Activated CD8-positive, alpha-beta T cell treated with anti-CD3 and anti-CD28 coated beads, Interleukin-2, amount 10 ng/mL, durations not matched to agents 7 days and 5 days (primary cell): ENCODE measurements at regions not wholly inside any gene's neighbourhood (a gene's known extent, or its start where the extent isn't known, plus 50 kb on each side); places are given as distances from the start of the nearest gene placed in this dataset.
A peak's percentile ranks its signal among the peaks of the same experiment; 100 is the strongest.

ENCODE experiments used
- ATAC-seq: fragments of 150-1000 bp; cut with Tn5 transposase; one replicate; pipeline ENCODE4 v1.10.0; 2021; ENCODE audit warnings: moderate library complexity
- CTCF ChIA-PET: fragments of 350-600 bp; sonication (Branson Sonifier 250); formaldehyde crosslinking; loops from one replicate; lab custom pipeline; 2021; ENCODE audit warnings: antibody characterized with exemption; lab: Charles Lee
- POLR2A ChIA-PET: fragments of 350-600 bp; sonication (Branson Sonifier 250); formaldehyde crosslinking; loops from one replicate; lab custom pipeline; 2021; ENCODE audit warnings: antibody characterized with exemption; lab: Charles Lee
- DNase-seq: peaks from one replicate; pipeline ENCODE4 v3.0.0-alpha.2; 2020
- H3K27ac Mint-ChIP-seq: one replicate; pipeline ENCODE4 v1.8.0; 2021; ENCODE audit warnings: mild to moderate bottlenecking, mixed read lengths
- H3K27me3 Mint-ChIP-seq: one replicate; pipeline ENCODE4 v1.8.0; 2021; ENCODE audit warnings: low read depth, mixed read lengths
- H3K36me3 Mint-ChIP-seq: one replicate; pipeline ENCODE4 v1.8.0; 2021; ENCODE audit warnings: low read depth, mixed read lengths
- H3K4me1 Mint-ChIP-seq: one replicate; pipeline ENCODE4 v1.8.0; 2021; ENCODE audit warnings: low read depth, mixed read lengths
- H3K4me3 Mint-ChIP-seq: one replicate; pipeline ENCODE4 v1.8.0; 2021; ENCODE audit warnings: mild to moderate bottlenecking, mixed read lengths
- H3K9me3 Mint-ChIP-seq: one replicate; pipeline ENCODE4 v1.8.0; 2022; ENCODE audit warnings: mixed read lengths; ENCODE audit not compliant: insufficient read depth

DNA sequence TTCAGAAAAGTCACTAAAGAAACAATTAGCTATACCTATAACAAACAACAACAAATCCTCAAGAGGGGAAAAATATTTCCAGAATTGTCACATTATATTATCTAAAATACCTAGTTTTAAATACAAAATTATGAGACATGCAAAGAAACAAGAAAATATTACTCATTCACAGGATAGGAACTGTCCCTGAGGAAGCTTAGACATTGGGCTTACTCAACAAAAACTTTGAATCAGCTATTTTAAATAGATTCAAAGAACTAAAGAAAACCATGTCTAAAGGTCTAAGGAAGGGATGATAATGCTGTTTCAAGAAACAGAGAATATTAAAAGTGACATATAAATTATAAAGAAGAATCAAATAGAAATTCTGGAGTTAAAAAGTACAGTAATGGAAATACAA, 131.9 kb upstream of the ZNF516 start:
- ChIA-PET CTCF (interaction anchor here (1.1 to 1.6 kb wide), 2 partner anchors 83 to 229 kb away, joined by 4 to 5 read pairs; no protein-coding TSS in a partner anchor), POLR2A (no interaction called here)
- no peaks in the 10 kb centered on the region for H3K4me1 Mint-ChIP-seq
- peaks cover 42% of the 10 kb centered on the region for H3K27me3 Mint-ChIP-seq
- H3K9me3 Mint-ChIP-seq = no peaks in the 10 kb centered on the region
- H3K27ac Mint-ChIP-seq = no peak overlapping the region
- ATAC-seq (no peak), DNase-seq (no peak)
- no peak overlapping the region for H3K4me3 Mint-ChIP-seq
- no peaks in the 10 kb centered on the region for H3K36me3 Mint-ChIP-seq

- CTCF ChIA-PET = no interaction called here
- H3K27ac Mint-ChIP-seq = no peak overlapping the region
- no peaks in the 10 kb centered on the region for H3K9me3 Mint-ChIP-seq
- POLR2A ChIA-PET = no interaction called here
- peaks cover 40% of the 10 kb centered on the region for H3K27me3 Mint-ChIP-seq
- no peak overlapping the region for H3K4me3 Mint-ChIP-seq
- DNase-seq (no peak), ATAC-seq (no peak)
- H3K36me3 Mint-ChIP-seq = no peaks in the 10 kb centered on the region
- peaks cover 23% of the 10 kb centered on the region for H3K4me1 Mint-ChIP-seq
These were observed 127.6 kb upstream of the ZNF516 start for GRCh38 chr18:76622651-76623050.

DNA sequence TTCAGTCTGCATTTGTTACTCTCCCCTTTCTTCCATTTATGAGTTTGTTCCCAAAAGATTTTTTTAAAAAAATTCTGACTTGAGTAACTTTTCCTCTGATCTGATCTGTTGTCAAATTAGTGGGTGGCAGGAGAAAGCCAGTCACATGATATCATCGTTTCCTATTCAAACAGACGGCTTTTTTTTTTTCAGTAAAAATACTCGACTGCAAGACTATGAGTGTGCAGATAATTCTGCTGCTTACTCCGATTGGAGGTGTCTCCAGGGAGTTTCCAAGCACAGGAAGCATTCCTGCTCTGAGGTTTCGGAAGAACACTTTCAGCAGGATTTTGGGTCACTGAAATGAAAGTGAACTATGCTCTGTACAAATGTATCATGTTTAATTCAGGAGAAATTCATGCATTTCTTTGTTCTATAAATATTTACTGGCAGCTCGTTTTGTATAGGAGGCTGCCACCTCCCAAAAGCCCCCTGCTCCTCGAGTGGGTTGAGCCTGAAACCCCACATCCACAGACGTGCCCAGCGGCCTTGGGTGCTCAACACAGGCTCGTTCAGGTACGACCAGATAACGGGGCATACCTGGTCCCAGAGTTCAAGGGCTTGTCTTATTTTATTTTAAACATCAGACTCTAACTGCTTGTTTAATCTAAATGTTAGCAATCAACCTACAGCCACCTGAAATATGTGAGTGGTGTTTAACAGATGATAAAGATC, 126.9 kb upstream of the ZNF516 start:
- ATAC-seq = no peak
- CTCF ChIA-PET = interaction anchor here (0.6 to 1.9 kb wide), 2 partner anchors 37 to 223 kb away, joined by 5 to 9 read pairs; no protein-coding TSS in a partner anchor
- peaks cover 36% of the 10 kb centered on the region for H3K27me3 Mint-ChIP-seq

DNA sequence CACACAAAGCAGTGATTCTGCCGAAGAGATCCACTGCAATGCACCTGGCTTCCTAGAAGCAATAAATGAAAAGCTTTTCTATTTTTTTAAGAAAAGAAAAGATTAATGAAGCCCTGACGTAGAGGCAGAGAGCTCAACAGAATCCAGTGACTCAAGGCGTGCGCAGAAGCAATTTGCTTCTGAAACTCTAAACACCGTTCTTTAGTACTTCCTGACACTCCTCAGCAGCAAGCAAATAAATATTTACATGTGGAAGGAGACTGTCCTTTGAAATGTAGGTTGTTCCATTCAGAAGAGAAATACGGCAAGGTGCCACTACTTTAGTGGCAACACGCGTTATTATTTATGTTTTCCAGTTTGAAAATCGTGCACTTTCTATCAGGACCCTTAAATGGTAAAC, 126.2 kb upstream of the ZNF516 start:
- ChIA-PET CTCF (interaction anchor here (1.2 to 1.9 kb wide), 2 partner anchors 37 to 223 kb away, joined by 9 to 12 read pairs; no protein-coding TSS in a partner anchor), POLR2A (no interaction called here)
- ATAC-seq = no peak
- no peak for DNase-seq
- Mint-ChIP-seq H3K9me3 (no peaks in the 10 kb centered on the region), H3K27ac (no peak overlapping the region), H3K4me1 (peaks cover 23% of the 10 kb centered on the region), H3K36me3 (no peaks in the 10 kb centered on the region), H3K4me3 (no peak overlapping the region), H3K27me3 (peaks cover 31% of the 10 kb centered on the region)

More for the DNA sequence above, 126.9 kb upstream of the ZNF516 start:
- Mint-ChIP-seq H3K4me1 (peaks cover 23% of the 10 kb centered on the region), H3K27ac (no peak overlapping the region), H3K4me3 (no peak overlapping the region), H3K9me3 (no peaks in the 10 kb centered on the region), H3K36me3 (no peaks in the 10 kb centered on the region)
- no peak for DNase-seq
- POLR2A ChIA-PET = no interaction called here

DNA sequence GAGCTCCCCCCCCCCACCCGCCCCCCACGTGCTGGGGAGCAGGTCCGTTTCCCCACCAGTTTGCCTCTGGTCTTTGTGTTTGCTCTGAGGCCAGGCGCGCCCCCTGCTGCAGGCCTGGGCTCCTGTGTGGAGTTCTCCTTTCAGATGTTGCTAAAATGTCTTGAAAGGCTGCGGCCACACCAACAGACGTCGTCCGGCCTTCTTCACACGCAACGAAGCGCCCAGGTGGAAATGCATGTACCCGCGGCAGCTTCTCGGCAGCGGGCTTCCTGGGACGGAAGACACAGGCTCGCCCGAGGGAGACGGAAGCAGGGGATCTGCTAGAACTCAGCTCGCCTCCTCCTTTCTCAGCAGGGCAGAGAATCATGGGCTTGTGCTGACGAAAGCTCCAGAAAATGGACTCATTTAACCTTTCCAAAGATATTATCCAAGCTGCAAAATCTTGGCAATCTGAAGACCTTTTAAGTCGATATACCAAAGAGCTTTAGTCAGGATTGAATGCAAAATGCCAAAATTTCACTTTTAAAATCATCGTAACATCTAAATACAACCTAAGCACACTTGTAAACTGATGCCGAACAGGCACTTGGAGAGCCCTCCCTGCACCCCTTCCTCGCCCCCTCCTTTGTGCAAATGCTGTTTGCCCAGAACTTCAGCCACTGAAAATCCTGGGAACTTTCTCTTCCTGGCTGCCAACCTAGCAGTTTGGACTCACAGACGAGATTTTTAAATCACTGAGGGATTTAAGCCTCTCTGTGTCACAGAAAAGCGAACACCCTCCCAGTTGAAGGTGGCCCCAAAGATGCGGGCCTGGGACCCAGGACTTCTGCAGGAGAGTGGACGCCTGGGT, 125.5 kb upstream of the ZNF516 start:
- ATAC-seq (peak; percentile 86), DNase-seq (peak; percentile 66)
- H3K36me3 Mint-ChIP-seq = no peaks in the 10 kb centered on the region
- ChIA-PET POLR2A (no interaction called here), CTCF (interaction anchor here (0.9 to 1.9 kb wide), 4 partner anchors 8 to 222 kb away, joined by 3 to 12 read pairs (median 6); no protein-coding TSS in a partner anchor)
- H3K9me3 Mint-ChIP-seq = no peaks in the 10 kb centered on the region
- peaks cover 34% of the 10 kb centered on the region for H3K27me3 Mint-ChIP-seq
- H3K27ac Mint-ChIP-seq = peak overlapping the region; percentile 58
- H3K4me3 Mint-ChIP-seq = peak overlapping the region; percentile 16
- H3K4me1 Mint-ChIP-seq = peaks cover 23% of the 10 kb centered on the region

- ChIA-PET CTCF (interaction anchor here (0.9 to 1.9 kb wide), 4 partner anchors 9 to 221 kb away, joined by 3 to 12 read pairs (median 6); no protein-coding TSS in a partner anchor), POLR2A (no interaction called here)
- no peak overlapping the region for H3K27ac Mint-ChIP-seq
- no peak for DNase-seq
- no peak overlapping the region for H3K4me3 Mint-ChIP-seq
- peak; percentile 35 for ATAC-seq
- no peaks in the 10 kb centered on the region for H3K36me3 Mint-ChIP-seq
- H3K27me3 Mint-ChIP-seq = peaks cover 38% of the 10 kb centered on the region
- no peaks in the 10 kb centered on the region for H3K9me3 Mint-ChIP-seq
- peaks cover 23% of the 10 kb centered on the region for H3K4me1 Mint-ChIP-seq
These were observed 124.7 kb upstream of the ZNF516 start for GRCh38 chr18:76619621-76620315.

DNA sequence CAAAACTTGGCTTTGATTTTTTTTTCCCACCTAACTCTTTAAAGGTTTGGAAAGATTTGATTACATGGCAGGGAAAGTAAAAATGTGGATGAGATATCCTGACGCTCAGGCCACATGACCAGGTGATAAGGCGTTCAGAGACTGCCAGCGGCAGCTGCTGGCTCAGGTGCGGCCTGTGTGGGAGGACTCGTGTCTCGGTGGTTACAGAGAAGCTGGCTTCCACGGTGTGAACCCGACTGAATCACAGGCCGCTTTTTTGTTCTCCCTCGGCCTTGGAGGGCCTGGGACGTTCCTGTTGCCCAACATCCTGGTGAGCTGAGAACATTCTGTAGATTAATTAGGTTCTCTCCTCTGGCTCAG, 124.2 kb upstream of the ZNF516 start:
- no peak overlapping the region for H3K4me3 Mint-ChIP-seq
- H3K27ac Mint-ChIP-seq = no peak overlapping the region
- CTCF ChIA-PET = no interaction called here
- H3K9me3 Mint-ChIP-seq = no peaks in the 10 kb centered on the region
- POLR2A ChIA-PET = no interaction called here
- no peaks in the 10 kb centered on the region for H3K36me3 Mint-ChIP-seq
- H3K4me1 Mint-ChIP-seq = peaks cover 23% of the 10 kb centered on the region
- peaks cover 38% of the 10 kb centered on the region for H3K27me3 Mint-ChIP-seq
- ATAC-seq (no peak), DNase-seq (no peak)

DNA sequence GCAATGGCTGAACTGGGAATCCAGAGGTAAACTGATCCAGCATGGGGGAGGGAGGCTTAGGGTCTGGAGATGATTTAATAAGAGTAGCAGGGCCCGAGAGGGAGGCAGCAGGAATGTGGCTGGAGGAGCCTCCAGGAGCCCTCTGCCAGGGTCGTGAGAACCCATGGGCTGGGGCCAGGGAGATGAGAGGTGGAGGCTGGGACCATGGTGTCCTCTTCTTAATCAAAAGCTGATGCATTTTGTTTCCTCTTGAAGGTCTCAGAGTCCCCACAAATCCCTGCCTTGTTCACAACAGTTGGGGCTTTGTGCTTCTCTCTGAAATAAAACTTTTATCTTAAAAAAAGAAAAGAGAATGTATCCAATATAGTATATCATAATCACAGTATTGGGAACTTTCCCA, 123.7 kb upstream of the ZNF516 start:
- DNase-seq (no peak), ATAC-seq (no peak)
- Mint-ChIP-seq H3K4me3 (no peak overlapping the region), H3K36me3 (no peaks in the 10 kb centered on the region), H3K27ac (no peak overlapping the region), H3K9me3 (no peaks in the 10 kb centered on the region), H3K4me1 (peaks cover 23% of the 10 kb centered on the region), H3K27me3 (peaks cover 34% of the 10 kb centered on the region)
- ChIA-PET CTCF (no interaction called here), POLR2A (no interaction called here)

- no peak for ATAC-seq
- H3K27me3 Mint-ChIP-seq = peaks cover 19% of the 10 kb centered on the region
- no peak overlapping the region for H3K27ac Mint-ChIP-seq
- H3K36me3 Mint-ChIP-seq = no peaks in the 10 kb centered on the region
- ChIA-PET CTCF (no interaction called here), POLR2A (no interaction called here)
- H3K9me3 Mint-ChIP-seq = no peaks in the 10 kb centered on the region
- no peak for DNase-seq
- H3K4me1 Mint-ChIP-seq = peaks cover 18% of the 10 kb centered on the region
- H3K4me3 Mint-ChIP-seq = no peak overlapping the region
These were observed 121.3 kb upstream of the ZNF516 start for GRCh38 chr18:76616373-76616772.

GRCh38 chr18:76615065-76615733, 120.2 kb upstream of the ZNF516 start:
- ChIA-PET POLR2A (interaction anchor here (0.6 kb wide), 1 partner anchor 109 kb away, joined by 3 read pairs; no protein-coding TSS in a partner anchor), CTCF (no interaction called here)
- H3K27ac Mint-ChIP-seq = no peak overlapping the region
- H3K36me3 Mint-ChIP-seq = no peaks in the 10 kb centered on the region
- H3K4me1 Mint-ChIP-seq = peaks cover 6% of the 10 kb centered on the region
- DNase-seq (no peak), ATAC-seq (no peak)
- H3K4me3 Mint-ChIP-seq = no peak overlapping the region
- H3K27me3 Mint-ChIP-seq = peaks cover 12% of the 10 kb centered on the region
- H3K9me3 Mint-ChIP-seq = no peaks in the 10 kb centered on the region

DNA sequence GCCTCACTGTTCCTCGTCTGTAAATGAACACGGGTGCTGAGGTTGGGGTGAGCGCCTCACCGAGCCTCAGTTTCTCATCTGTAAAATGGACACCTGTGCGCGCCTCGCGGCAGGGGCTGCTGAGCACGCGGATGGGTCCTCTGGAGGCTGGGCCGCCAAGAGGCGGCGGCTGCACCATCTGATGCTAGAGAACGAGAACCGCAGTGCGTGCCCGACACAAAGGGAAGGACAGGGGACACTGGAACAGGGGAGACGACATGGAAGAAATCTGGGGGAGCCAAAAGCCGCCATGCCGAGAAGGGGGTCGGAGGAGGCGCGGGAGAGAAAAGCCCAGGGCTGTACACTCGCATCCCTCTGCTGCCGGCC, 118.7 kb upstream of the ZNF516 start:
- no peaks in the 10 kb centered on the region for H3K9me3 Mint-ChIP-seq
- CTCF ChIA-PET = no interaction called here

More for the DNA sequence above, 118.7 kb upstream of the ZNF516 start:
- Mint-ChIP-seq H3K27me3 (peaks cover 12% of the 10 kb centered on the region), H3K4me1 (no peaks in the 10 kb centered on the region), H3K4me3 (no peak overlapping the region), H3K36me3 (no peaks in the 10 kb centered on the region), H3K27ac (no peak overlapping the region)
- POLR2A ChIA-PET = no interaction called here
- ATAC-seq (no peak), DNase-seq (no peak)
